WERI-Rb-1 (cell line): ENCODE measurements at regions not wholly inside any gene's neighbourhood (a gene's known extent, or its start where the extent isn't known, plus 50 kb on each side); places are given as distances from the start of the nearest gene placed in this dataset.

Experiments used
- DNase-seq: peaks from one replicate; pipeline ENCODE4 v3.0.0-alpha.2; 2020
- H3K27ac ChIP-seq: fragments of 250-450 bp; sonication (Bioruptor Pico); 2 replicates; pipeline ENCODE4 v1.5.1; 2020; ENCODE audit warnings: mild to moderate bottlenecking, moderate library complexity
- H3K27me3 ChIP-seq: fragments of 250-450 bp; sonication (Bioruptor Pico); 2 replicates; pipeline ENCODE4 v1.5.1; 2021; ENCODE audit warnings: mild to moderate bottlenecking, low read depth, moderate library complexity; ENCODE audit not compliant: insufficient read depth, severe bottlenecking
- H3K36me3 ChIP-seq: fragments of 250-450 bp; sonication (Bioruptor Pico); 2 replicates; pipeline ENCODE4 v1.5.1; 2020; ENCODE audit warnings: mild to moderate bottlenecking, moderate library complexity
- H3K4me3 ChIP-seq: 2 replicates; pipeline ENCODE4 v1.5.1; 2011; ENCODE audit warnings: low read depth, mild to moderate bottlenecking, control low read depth, low read length
- H3K9me3 ChIP-seq: fragments of 250-450 bp; sonication (Bioruptor Pico); 2 replicates; pipeline ENCODE4 v1.5.1; 2021; ENCODE audit warnings: mild to moderate bottlenecking, moderate library complexity; ENCODE audit not compliant: severe bottlenecking
- TF ChIP-seq, protein P1 (sequence below): IDR thresholded peaks from 2 replicates; pipeline ENCODE4 v1.5.1; 2011; ENCODE audit warnings: low read depth, mild to moderate bottlenecking, control low read depth, inconsistent platforms, low read length

GRCh38 chr5:91538179-91538578, 155.1 kb upstream of the ARRDC3 start:
- Histone ChIP-seq H3K9me3 (no peaks in the 10 kb centered on the region), H3K27ac (no peak overlapping the region), H3K27me3 (no peaks in the 10 kb centered on the region), H3K36me3 (no peaks in the 10 kb centered on the region), H3K4me3 (no peak overlapping the region)
- TF ChIP-seq, protein P1, sequence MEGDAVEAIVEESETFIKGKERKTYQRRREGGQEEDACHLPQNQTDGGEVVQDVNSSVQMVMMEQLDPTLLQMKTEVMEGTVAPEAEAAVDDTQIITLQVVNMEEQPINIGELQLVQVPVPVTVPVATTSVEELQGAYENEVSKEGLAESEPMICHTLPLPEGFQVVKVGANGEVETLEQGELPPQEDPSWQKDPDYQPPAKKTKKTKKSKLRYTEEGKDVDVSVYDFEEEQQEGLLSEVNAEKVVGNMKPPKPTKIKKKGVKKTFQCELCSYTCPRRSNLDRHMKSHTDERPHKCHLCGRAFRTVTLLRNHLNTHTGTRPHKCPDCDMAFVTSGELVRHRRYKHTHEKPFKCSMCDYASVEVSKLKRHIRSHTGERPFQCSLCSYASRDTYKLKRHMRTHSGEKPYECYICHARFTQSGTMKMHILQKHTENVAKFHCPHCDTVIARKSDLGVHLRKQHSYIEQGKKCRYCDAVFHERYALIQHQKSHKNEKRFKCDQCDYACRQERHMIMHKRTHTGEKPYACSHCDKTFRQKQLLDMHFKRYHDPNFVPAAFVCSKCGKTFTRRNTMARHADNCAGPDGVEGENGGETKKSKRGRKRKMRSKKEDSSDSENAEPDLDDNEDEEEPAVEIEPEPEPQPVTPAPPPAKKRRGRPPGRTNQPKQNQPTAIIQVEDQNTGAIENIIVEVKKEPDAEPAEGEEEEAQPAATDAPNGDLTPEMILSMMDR, result no peak
- DNase-seq, result no peak

- H3K27ac ChIP-seq, result no peak overlapping the region
- H3K36me3 ChIP-seq, result no peaks in the 10 kb centered on the region
- no peak for DNase-seq
- no peaks in the 10 kb centered on the region for H3K27me3 ChIP-seq
- no peak overlapping the region for H3K4me3 ChIP-seq
- TF ChIP-seq, protein P1, result no peak
- H3K9me3 ChIP-seq, result no peaks in the 10 kb centered on the region
Measured at GRCh38 chr5:91535499-91535898, 152.4 kb upstream of the ARRDC3 start.

DNA sequence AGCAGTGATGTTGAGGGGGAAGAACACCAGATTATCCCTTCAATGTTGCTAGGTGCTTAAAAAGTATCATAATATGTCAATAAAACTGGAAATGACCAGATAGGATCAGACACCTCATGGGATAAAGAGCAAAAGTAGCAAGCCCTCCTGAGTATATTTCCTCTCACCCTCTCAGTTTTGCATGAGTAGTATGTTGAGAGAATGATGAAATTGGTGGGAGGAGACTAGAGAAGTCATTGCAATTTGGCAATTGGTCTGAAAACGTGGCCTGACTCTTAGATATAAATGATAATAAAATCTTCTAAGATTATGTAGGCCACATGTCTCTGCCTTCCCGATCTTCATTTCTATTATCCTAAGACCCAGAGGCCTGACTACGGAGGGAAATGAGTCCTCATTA, 151.2 kb upstream of the ARRDC3 start:
- TF ChIP-seq, protein P1, result no peak
- H3K27ac ChIP-seq, result no peak overlapping the region
- no peak overlapping the region for H3K4me3 ChIP-seq
- H3K27me3 ChIP-seq, result no peaks in the 10 kb centered on the region
- H3K9me3 ChIP-seq, result no peaks in the 10 kb centered on the region
- DNase-seq, result no peak
- no peaks in the 10 kb centered on the region for H3K36me3 ChIP-seq

DNA sequence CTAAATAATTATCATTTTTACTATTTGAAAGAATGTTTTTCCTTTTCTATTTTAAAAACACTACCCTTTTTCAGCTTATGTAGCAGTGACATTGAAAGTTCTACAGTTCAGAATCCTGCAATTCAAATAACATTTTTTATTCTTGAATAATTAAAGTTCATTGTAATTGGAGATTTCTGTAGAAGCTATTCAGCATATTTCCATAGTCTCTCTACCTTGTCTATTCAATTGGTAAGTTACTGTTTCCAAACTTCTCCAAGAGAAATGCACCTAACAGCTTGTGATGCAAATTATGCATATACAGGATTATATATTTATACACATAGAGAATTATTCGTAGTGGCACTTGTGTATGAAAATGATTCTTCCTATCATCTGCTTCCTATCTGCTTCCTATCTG, 149.7 kb upstream of the ARRDC3 start:
- H3K4me3 ChIP-seq, result no peak overlapping the region
- H3K36me3 ChIP-seq, result no peaks in the 10 kb centered on the region
- no peaks in the 10 kb centered on the region for H3K27me3 ChIP-seq
- no peaks in the 10 kb centered on the region for H3K9me3 ChIP-seq
- TF ChIP-seq, protein P1, result no peak
- H3K27ac ChIP-seq, result no peak overlapping the region
- no peak for DNase-seq

DNA sequence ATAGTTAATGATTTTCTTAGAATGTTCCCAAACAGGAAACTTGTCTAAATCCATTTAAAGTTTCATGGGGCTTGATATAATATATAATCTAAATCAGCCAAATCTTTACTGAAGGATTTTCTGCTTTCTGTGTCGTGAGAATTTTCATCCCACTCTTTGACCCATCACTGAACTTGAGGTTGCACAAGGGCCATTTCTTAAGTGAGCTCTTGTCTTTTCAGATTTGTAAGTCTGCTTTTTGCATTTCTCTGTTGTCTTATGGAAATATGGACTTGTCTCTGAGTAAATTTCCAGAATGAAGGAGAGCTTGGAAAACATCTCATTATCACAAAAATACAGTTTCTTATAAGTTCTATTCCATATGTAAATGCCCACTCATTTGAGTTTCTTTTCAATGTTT, 149.2 kb upstream of the ARRDC3 start:
- Histone ChIP-seq H3K27ac (no peak overlapping the region), H3K9me3 (no peaks in the 10 kb centered on the region), H3K36me3 (no peaks in the 10 kb centered on the region), H3K4me3 (no peak overlapping the region), H3K27me3 (no peaks in the 10 kb centered on the region)
- no peak for DNase-seq
- TF ChIP-seq, protein P1, result no peak

DNA sequence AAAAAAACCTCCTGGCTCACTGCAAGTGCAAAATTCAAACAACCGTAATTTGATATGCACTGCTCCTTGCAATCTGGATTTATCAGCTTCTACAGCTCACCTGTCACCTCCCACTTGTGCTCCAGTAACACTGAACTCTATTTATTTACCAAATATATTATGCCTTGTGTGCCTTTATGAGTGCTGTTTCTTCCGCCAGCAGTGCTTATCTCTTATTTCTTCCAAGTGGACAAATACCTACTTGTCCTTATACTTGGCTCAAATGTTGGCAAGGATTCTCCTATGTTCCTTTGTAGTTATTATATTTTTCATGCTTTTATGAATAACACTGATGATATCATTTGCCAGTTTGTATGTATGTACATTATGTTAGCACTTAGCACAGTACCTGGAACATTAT, 145.7 kb upstream of the ARRDC3 start:
- Histone ChIP-seq H3K27ac (no peak overlapping the region), H3K4me3 (no peak overlapping the region), H3K36me3 (no peaks in the 10 kb centered on the region), H3K27me3 (no peaks in the 10 kb centered on the region), H3K9me3 (no peaks in the 10 kb centered on the region)
- TF ChIP-seq, protein P1, result no peak
- DNase-seq, result no peak
